OCI-LY3 (cell line): ENCODE measurements at regions not wholly inside any gene's neighbourhood (a gene's known extent, or its start where the extent isn't known, plus 50 kb on each side); places are given as distances from the start of the nearest gene placed in this dataset.

Source experiments
- H2AFZ ChIP-seq: fragments of 200-600, 300-600 bp; shearing (Covaris generic); 2 replicates; pipeline ENCODE4 v1.6.0; 2014; ENCODE audit warnings: antibody characterized with exemption, low read depth, low read length
- H3K27ac ChIP-seq: fragments of 200-600, 300-600 bp; sonication (generic); 2 replicates; pipeline ENCODE4 v1.5.1; 2014; ENCODE audit warnings: mild to moderate bottlenecking, low read length, moderate library complexity, mixed read lengths
- H3K27me3 ChIP-seq: fragments of 200-600, 300-600 bp; sonication (generic); 2 replicates; pipeline ENCODE4 v1.6.1; 2014; ENCODE audit warnings: low read depth, low read length, mixed read lengths
- H3K36me3 ChIP-seq: fragments of 200-600, 300-600 bp; sonication (generic); replicated peaks from 2 replicates; pipeline ENCODE3; 2014; ENCODE audit warnings: low read depth, low read length, mixed read lengths
- H3K4me1 ChIP-seq: fragments of 300-600, 200-600 bp; sonication (generic); 2 replicates; pipeline ENCODE4 v1.6.1; 2014; ENCODE audit warnings: low read length, mixed read lengths
- H3K4me2 ChIP-seq: fragments of 200-600, 300-600 bp; sonication (generic); 2 replicates; pipeline ENCODE4 v1.6.1; 2014; ENCODE audit warnings: low read length, mixed read lengths
- H3K4me3 ChIP-seq: fragments of 300-600, 200-600 bp; sonication (generic); 2 replicates; pipeline ENCODE4 v1.5.1; 2014; ENCODE audit warnings: antibody characterized with exemption, mild to moderate bottlenecking, low read length, moderate library complexity
- H3K79me2 ChIP-seq: fragments of 300-600, 200-600 bp; shearing (Covaris generic); 2 replicates; pipeline ENCODE4 v1.6.1; 2014; ENCODE audit warnings: mild to moderate bottlenecking, low read length, mixed read lengths
- H3K9ac ChIP-seq: fragments of 300-600, 200-600 bp; shearing (Covaris generic); 2 replicates; pipeline ENCODE4 v1.6.0; 2014; ENCODE audit warnings: mild to moderate bottlenecking, low read length, moderate library complexity
- H3K9me3 ChIP-seq: fragments of 200-600, 300-600 bp; shearing (Covaris generic); 2 replicates; pipeline ENCODE4 v1.6.1; 2014; ENCODE audit warnings: low read length, mixed read lengths; ENCODE audit not compliant: insufficient read depth
- H4K20me1 ChIP-seq: fragments of 200-600, 300-600 bp; sonication (generic); 2 replicates; pipeline ENCODE4 v1.6.1; 2016; ENCODE audit warnings: low read length, mixed read lengths; ENCODE audit not compliant: insufficient read depth
- EZH2phosphoT487 ChIP-seq: fragments of 200-600 bp; shearing (Covaris generic); IDR thresholded peaks from 2 replicates; pipeline ENCODE4 v1.6.1; 2018; ENCODE audit warnings: antibody characterized with exemption, mixed run types, low read depth
- TF ChIP-seq, protein P1 (sequence below): fragments of 200-600, 300-600 bp; sonication (generic); IDR thresholded peaks from 2 replicates; pipeline ENCODE4 v1.5.1; 2014; ENCODE audit warnings: antibody characterized with exemption, low read length, low read depth

DNA sequence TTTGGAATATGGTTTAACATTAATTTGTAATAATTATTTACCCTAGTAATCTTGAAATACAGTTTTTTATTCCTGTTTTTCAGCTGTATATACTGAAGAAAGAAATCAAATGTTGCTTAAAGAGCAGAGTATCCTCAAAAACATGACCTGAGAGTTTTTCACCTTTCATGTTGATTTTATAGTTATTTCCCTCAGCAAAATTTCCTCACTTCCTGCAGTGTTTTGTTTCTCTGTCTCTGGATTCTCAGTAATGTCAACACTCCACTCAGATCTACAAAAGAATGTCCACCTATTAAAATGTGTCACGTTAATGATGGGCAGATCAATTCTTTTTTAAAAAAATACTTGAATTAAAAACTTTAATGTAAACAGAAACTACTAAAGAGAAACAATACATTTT is 398.3 kb downstream of the ANXA1 start:
- Histone ChIP-seq H3K9me3 (no peaks in the 10 kb centered on the region), H2AFZ (no peak overlapping the region), H4K20me1 (no peaks in the 10 kb centered on the region), H3K27me3 (no peaks in the 10 kb centered on the region), H3K4me2 (no peak overlapping the region), H3K4me1 (peaks cover 6% of the 10 kb centered on the region; the same call in 1 of the 2 replicates), H3K4me3 (no peak overlapping the region), H3K9ac (no peak overlapping the region), H3K36me3 (no peaks in the 10 kb centered on the region), H3K27ac (no peak overlapping the region), H3K79me2 (no peaks in the 10 kb centered on the region)
- TF ChIP-seq EZH2phosphoT487 = no peak
- TF ChIP-seq, protein P1, sequence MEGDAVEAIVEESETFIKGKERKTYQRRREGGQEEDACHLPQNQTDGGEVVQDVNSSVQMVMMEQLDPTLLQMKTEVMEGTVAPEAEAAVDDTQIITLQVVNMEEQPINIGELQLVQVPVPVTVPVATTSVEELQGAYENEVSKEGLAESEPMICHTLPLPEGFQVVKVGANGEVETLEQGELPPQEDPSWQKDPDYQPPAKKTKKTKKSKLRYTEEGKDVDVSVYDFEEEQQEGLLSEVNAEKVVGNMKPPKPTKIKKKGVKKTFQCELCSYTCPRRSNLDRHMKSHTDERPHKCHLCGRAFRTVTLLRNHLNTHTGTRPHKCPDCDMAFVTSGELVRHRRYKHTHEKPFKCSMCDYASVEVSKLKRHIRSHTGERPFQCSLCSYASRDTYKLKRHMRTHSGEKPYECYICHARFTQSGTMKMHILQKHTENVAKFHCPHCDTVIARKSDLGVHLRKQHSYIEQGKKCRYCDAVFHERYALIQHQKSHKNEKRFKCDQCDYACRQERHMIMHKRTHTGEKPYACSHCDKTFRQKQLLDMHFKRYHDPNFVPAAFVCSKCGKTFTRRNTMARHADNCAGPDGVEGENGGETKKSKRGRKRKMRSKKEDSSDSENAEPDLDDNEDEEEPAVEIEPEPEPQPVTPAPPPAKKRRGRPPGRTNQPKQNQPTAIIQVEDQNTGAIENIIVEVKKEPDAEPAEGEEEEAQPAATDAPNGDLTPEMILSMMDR = no peak

DNA sequence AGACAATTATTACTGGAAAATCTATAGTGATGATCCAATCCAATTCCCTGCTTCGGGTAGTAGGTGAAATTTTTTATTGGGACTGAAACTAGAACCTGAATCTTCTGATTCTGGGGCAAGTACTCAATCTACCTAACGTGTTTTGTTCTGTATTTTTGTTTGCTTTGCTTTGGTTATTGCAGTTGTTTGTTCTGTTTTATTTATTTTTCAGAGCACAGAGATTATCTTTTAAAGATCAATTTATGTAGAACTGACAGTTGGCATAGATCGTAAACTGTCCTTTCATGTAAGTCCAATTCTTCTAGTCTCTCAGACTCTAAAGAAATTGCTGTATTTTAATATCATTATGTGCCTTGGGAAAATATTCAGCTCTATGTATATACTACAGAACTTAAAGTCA is 401.6 kb downstream of the ANXA1 start:
- peaks cover 7% of the 10 kb centered on the region; the same call in 1 of the 2 replicates for H3K4me1 ChIP-seq
- H3K79me2 ChIP-seq = no peaks in the 10 kb centered on the region
- TF ChIP-seq, protein P1 = no peak
- H3K4me3 ChIP-seq = no peak overlapping the region
- H4K20me1 ChIP-seq = no peaks in the 10 kb centered on the region
- H3K27ac ChIP-seq = no peak overlapping the region
- H3K4me2 ChIP-seq = no peak overlapping the region
- no peaks in the 10 kb centered on the region for H3K36me3 ChIP-seq
- no peak overlapping the region for H3K9ac ChIP-seq
- H2AFZ ChIP-seq = no peak overlapping the region
- no peaks in the 10 kb centered on the region for H3K27me3 ChIP-seq
- no peaks in the 10 kb centered on the region for H3K9me3 ChIP-seq

DNA sequence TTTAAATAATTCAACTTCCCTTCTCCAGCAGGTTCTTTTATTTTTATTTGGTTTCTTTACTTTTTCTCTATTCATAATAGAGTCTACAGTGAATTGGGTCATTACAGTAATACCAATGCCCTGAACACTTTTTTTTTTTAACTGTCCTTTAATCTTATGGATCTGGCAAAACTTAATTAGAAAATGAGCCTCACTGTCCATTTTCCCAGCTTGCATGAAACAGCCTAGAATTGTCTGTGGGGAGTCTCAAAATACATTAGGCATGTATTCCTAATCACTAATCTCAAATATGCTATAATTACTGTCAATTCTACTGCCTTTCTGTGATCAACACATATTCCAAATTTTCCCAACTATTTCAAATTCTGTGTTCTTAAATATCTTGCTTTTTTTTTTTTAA is 406.8 kb downstream of the ANXA1 start:
- H3K79me2 ChIP-seq = no peaks in the 10 kb centered on the region
- no peaks in the 10 kb centered on the region for H3K9me3 ChIP-seq
- no peaks in the 10 kb centered on the region for H3K36me3 ChIP-seq
- TF ChIP-seq EZH2phosphoT487 = no peak
- TF ChIP-seq, protein P1 = no peak
- H2AFZ ChIP-seq = no peak overlapping the region
- no peak overlapping the region for H3K27ac ChIP-seq
- no peak overlapping the region for H3K4me2 ChIP-seq
- peaks cover 7% of the 10 kb centered on the region; the same call in 1 of the 2 replicates for H3K4me1 ChIP-seq
- no peaks in the 10 kb centered on the region for H3K27me3 ChIP-seq
- H3K4me3 ChIP-seq = no peak overlapping the region
- H3K9ac ChIP-seq = no peak overlapping the region
- no peaks in the 10 kb centered on the region for H4K20me1 ChIP-seq

DNA sequence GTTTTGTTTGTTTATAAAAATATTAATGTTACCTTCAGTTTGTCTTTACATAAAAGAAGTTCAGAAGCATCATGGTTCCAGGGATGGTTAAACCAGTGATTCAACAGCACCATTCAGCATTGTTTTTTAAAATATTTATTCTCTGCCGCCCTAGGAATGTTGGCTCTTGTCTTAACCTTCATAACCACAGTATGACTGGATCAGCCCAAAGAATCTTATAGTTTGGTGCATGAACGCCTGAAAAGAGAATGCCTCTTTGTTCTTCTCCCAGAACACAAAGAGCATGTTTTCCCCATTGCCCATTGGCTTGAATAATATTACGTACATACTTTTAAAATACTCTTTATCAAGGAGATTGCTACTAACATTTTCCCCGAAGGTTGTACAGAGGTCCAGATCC is 413.4 kb downstream of the ANXA1 start:
- H3K27me3 ChIP-seq = no peaks in the 10 kb centered on the region
- no peak overlapping the region for H3K27ac ChIP-seq

More for the DNA sequence above, 413.4 kb downstream of the ANXA1 start:
- Histone ChIP-seq H3K4me2 (no peak overlapping the region), H3K4me3 (no peak overlapping the region), H3K9ac (no peak overlapping the region), H2AFZ (no peak overlapping the region), H3K36me3 (no peaks in the 10 kb centered on the region), H4K20me1 (no peaks in the 10 kb centered on the region), H3K9me3 (no peaks in the 10 kb centered on the region), H3K79me2 (no peaks in the 10 kb centered on the region), H3K4me1 (peaks cover 7% of the 10 kb centered on the region)
- TF ChIP-seq EZH2phosphoT487 = no peak
- TF ChIP-seq, protein P1 = no peak
